Esophagus mucosa (tissue), 1 donor: ENCODE measurements at regions not wholly inside any gene's neighbourhood (a gene's known extent, or its start where the extent isn't known, plus 50 kb on each side); places are given as distances from the start of the nearest gene placed in this dataset.
A peak's percentile ranks its signal among the peaks of the same experiment; 100 is the strongest.
"Not testable (repeated sequence)": the region's sequence is repeated elsewhere in the genome, so short reads cannot be mapped to it uniquely, and the experiment has no call there.

Experiments used
- ATAC-seq: fragments of 200-7000 bp; cut with Tn5 transposase; one replicate; pipeline ENCODE4 v1.9.1; 2020
- donor health status: DM: yes; HTN: yes; CAD: no.

GRCh38 chr9:74102702-74103101 is 394.4 kb upstream of the RORB start:
- no peak for ATAC-seq

- no peak for ATAC-seq
Observed at GRCh38 chr9:74107692-74108091, 389.4 kb upstream of the RORB start.

- ATAC-seq, result no peak
Observed at GRCh38 chr9:74115976-74116375, 381.2 kb upstream of the RORB start.

GRCh38 chr9:74117151-74117550 is 380.0 kb upstream of the RORB start:
- no peak for ATAC-seq

- ATAC-seq, result no peak
Observed at GRCh38 chr9:74117731-74118130, 379.4 kb upstream of the RORB start.

GRCh38 chr9:74120061-74120460 is 377.1 kb upstream of the RORB start:
- ATAC-seq, result no peak

GRCh38 chr9:74120470-74120869 is 376.7 kb upstream of the RORB start:
- no peak for ATAC-seq

- no peak for ATAC-seq
Observed at GRCh38 chr9:74122216-74122615, 374.9 kb upstream of the RORB start.

- no peak for ATAC-seq
Observed at GRCh38 chr9:74122661-74123060, 374.5 kb upstream of the RORB start.

GRCh38 chr9:74125941-74126340 is 371.2 kb upstream of the RORB start:
- ATAC-seq, result no peak

GRCh38 chr9:74132986-74133385 is 364.1 kb upstream of the RORB start:
- ATAC-seq, result no peak

- ATAC-seq, result no peak
Observed at GRCh38 chr9:74133921-74134320, 363.2 kb upstream of the RORB start.

GRCh38 chr9:74138182-74138581 is 359.0 kb upstream of the RORB start:
- no peak for ATAC-seq

GRCh38 chr9:74140141-74140540 is 357.0 kb upstream of the RORB start:
- ATAC-seq, result no peak

GRCh38 chr9:74147906-74148305 is 349.2 kb upstream of the RORB start:
- no peak for ATAC-seq

- no peak for ATAC-seq
Observed at GRCh38 chr9:74172874-74173273, 324.3 kb upstream of the RORB start.

GRCh38 chr9:74173284-74173683 is 323.9 kb upstream of the RORB start:
- ATAC-seq, result no peak

- not testable (repeated sequence) for ATAC-seq
Observed at GRCh38 chr9:74197771-74198170, 299.4 kb upstream of the RORB start.

GRCh38 chr9:74205056-74205455 is 292.1 kb upstream of the RORB start:
- no peak for ATAC-seq

GRCh38 chr9:74218385-74219063 is 278.6 kb upstream of the RORB start:
- no peak for ATAC-seq

GRCh38 chr9:74220327-74220726 is 276.8 kb upstream of the RORB start:
- ATAC-seq, result no peak

GRCh38 chr9:74236857-74237256 is 260.3 kb upstream of the RORB start:
- ATAC-seq, result no peak

- no peak for ATAC-seq
Observed at GRCh38 chr9:74245866-74246497, 251.2 kb upstream of the RORB start.

- ATAC-seq, result peak; percentile 82
Observed at GRCh38 chr9:74255489-74255984, 241.6 kb upstream of the RORB start.
